B cell (primary cell): ENCODE measurements at regions not wholly inside any gene's neighbourhood (a gene's known extent, or its start where the extent isn't known, plus 50 kb on each side); places are given as distances from the start of the nearest gene placed in this dataset.

Experiments used
- CTCF ChIP-seq: fragments of 200-600 bp; IDR thresholded peaks from one replicate; pipeline ENCODE4 v1.8.0; 2022; ENCODE audit warnings: antibody characterized with exemption, mild to moderate bottlenecking
- EZH2 ChIP-seq: IDR thresholded peaks from 2 replicates; pipeline ENCODE4 v1.6.1; 2012; ENCODE audit warnings: borderline replicate concordance, low read depth, mild to moderate bottlenecking, moderate library complexity, low read length; ENCODE audit not compliant: insufficient read depth, poor library complexity, severe bottlenecking

- TF ChIP-seq CTCF (no peak), EZH2 (no peak)
Observed at GRCh38 chr21:35149698-35150097, 100.6 kb upstream of the RUNX1 start.
